SH-SY5Y (cell line): ENCODE measurements at regions not wholly inside any gene's neighbourhood (a gene's known extent, or its start where the extent isn't known, plus 50 kb on each side); places are given as distances from the start of the nearest gene placed in this dataset.

ENCODE experiments used
- GATA2 ChIP-seq: IDR thresholded peaks from 2 replicates; pipeline ENCODE4 v1.6.1; 2011; ENCODE audit warnings: mild to moderate bottlenecking, low read depth, low read length
- GATA3 ChIP-seq: IDR thresholded peaks from 2 replicates; pipeline ENCODE4 v1.6.1; 2011; ENCODE audit warnings: low read depth, mild to moderate bottlenecking, low read length, moderate library complexity

DNA sequence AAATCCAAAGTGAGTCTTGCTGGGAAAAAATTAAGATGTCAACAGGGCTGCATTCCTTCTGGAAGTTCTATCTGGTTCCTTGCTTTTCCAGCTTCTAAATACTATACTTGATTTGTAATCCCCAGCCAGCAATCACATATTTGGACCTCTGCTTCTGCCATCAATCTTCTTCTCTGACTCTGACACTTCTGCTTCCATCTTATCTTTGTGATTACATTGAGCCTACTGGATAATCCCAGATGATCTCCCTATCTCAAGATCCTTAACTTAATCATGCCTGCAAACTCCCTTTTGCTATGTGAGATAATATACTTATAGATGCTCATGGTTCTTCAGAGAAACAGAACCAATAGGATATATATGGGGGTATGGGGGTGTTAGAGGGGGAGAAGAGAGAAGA lies 49.9 kb upstream of the ZDHHC17 start:
- TF ChIP-seq GATA2 (no peak), GATA3 (no peak)
